D721Med (cell line): ENCODE measurements at regions not wholly inside any gene's neighbourhood (a gene's known extent, or its start where the extent isn't known, plus 50 kb on each side); places are given as distances from the start of the nearest gene placed in this dataset.

Experiments
- DNase-seq: peaks from one replicate; pipeline ENCODE4 v3.0.0; 2011; ENCODE audit warnings: low spot score; ENCODE audit not compliant: insufficient read length
- FAIRE-seq: peaks from 2 replicates; lab custom pipeline; 2011; peaks lifted over from hg19 to GRCh38; lab: Jason Lieb, UNC
- CTCF ChIP-seq: IDR thresholded peaks from 2 replicates; pipeline ENCODE4 v1.5.1; 2012; ENCODE audit warnings: mild to moderate bottlenecking, control low read depth; ENCODE audit not compliant: insufficient read depth; ENCODE audit errors: missing control alignments

DNA sequence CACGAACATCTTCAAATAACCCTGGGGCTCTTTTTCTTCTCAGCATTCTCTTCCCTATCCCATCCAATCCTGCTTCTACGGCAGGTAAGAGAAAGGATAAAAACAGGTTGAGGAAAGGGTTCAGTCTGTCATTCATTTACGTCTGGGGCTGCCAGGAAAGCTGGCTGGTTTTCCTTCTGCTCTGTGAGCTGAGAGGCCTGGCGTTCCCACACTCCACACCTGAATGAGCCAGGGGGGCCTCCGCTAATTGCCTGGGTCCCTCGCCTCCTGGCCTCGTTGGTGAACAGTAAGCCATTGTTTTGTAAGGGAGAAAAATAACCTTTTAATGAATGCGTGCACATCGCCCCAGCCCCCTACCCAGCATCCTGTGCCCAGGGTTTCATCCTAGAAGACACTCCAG is 70.8 kb upstream of the SIM2 start:
- FAIRE-seq (no peak), DNase-seq (no peak)
- no peak for TF ChIP-seq CTCF

- no peak for FAIRE-seq
- no peak for TF ChIP-seq CTCF
- DNase-seq = no peak
These were observed 70.0 kb upstream of the SIM2 start for GRCh38 chr21:36628761-36629460.

GRCh38 chr21:36630485-36631206 is 68.3 kb upstream of the SIM2 start:
- DNase-seq (peak; percentile 47), FAIRE-seq (no peak)
- TF ChIP-seq CTCF = peak; percentile 67

GRCh38 chr21:36636016-36636415 is 62.9 kb upstream of the SIM2 start:
- TF ChIP-seq CTCF = no peak
- DNase-seq = no peak
- no peak for FAIRE-seq

DNA sequence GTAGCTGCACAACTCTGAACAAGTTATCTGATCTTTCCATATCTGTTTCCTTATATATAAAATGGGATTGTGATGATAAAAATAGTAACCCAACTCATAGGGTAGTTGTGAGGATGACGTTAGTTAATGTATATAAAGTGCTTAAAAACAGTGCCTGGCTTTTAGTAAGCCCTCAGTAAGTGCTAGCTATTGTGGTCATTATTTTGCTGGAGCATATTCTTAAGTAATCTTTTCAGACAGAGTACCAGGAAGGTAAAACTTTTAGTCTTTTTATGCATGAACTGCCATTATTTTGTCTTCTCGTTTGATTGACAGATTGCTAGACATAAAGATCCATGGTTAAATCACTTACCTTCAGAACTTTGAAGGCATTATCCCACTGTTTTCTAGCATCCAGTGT is 62.5 kb upstream of the SIM2 start:
- TF ChIP-seq CTCF = no peak
- DNase-seq (no peak), FAIRE-seq (no peak)

DNA sequence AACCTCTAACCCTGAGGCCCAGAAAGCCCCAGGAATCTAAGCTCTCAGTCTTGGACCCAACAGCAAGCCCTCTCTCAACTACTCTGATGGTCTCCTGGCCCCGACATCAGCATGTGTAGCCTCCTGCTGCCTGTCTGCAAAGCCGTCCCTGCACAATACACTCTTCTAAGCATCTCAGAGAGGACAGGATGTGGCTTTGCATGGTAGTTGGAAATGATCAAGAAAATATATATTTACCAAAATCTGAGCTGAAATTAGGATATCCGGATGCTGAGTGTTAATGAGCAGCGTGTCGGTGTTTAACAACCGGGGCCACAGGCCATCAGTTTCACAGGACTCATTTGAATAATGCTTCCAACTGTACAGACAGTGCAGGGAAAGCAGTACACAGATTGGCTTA is 59.1 kb upstream of the SIM2 start:
- no peak for FAIRE-seq
- no peak for TF ChIP-seq CTCF
- DNase-seq = no peak

GRCh38 chr21:36640174-36640720 is 58.7 kb upstream of the SIM2 start:
- no peak for TF ChIP-seq CTCF
- FAIRE-seq (no peak), DNase-seq (no peak)
